GM21515 (cell line): ENCODE measurements at regions not wholly inside any gene's neighbourhood (a gene's known extent, or its start where the extent isn't known, plus 50 kb on each side); places are given as distances from the start of the nearest gene placed in this dataset.

Experiments used
- ATAC-seq: cut with Tn5 transposase; IDR thresholded peaks from one replicate; pipeline ENCODE4 v1.9.1; 2021; ENCODE audit not compliant: unreplicated experiment

GRCh38 chr3:40848421-40848820 lies 323.7 kb downstream of the ZNF621 start:
- ATAC-seq: no peak

DNA sequence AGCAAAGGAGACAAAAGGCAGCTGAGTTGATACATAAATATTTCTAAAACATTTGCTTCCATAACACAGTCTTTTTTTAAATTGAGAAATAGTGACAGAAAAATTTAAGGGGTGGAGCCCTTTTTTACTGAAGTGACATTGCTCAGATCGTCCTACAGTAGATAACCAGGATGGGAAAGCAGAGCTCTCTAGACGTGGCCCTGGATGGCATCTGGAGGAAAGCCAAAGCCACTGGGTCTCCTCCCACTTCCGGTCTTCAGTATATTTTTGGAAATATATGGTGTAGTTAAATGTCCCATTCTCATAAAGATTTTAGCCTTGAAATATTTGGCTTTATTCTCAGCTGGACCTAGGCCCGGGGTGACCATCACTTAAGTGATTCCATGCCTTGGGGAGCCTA lies 326.1 kb downstream of the ZNF621 start:
- no peak for ATAC-seq

DNA sequence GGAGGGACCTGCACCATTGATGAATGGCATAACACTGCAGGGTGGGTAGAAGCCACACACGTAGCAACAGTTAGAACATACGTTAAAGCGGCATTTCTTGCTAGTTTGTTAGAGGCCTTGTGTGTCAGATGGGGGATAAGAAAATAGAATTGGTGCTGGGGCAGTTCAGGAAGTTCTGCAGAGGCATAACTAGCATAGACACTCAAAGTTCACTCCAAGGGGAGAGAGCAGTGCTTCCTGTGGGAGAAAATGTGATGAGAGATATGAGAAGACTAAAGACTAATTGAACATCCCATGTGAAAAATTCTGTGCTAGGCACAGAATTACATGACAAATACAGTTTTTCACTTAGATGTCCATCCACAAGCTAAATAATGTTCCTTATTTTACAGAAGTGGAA lies 327.1 kb downstream of the ZNF621 start:
- ATAC-seq: no peak

DNA sequence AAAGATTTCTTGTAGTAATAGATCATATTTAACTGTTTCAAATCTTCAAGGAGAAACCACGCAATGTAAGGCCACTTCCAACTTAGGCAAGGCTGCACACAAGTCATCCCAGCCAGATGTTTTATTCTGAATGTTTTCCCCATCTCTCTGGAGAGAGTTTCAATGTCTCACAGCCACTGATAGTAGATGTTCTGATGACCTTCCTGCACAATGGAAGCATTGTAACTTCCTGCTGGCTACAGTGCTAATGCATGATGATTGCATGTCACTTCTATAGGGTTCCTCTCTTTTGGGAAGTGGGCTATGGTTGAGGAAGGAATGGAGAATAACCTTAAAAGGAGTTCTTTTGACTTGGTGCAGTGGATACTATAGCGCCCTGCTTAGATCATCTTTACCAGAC lies 328.0 kb downstream of the ZNF621 start:
- ATAC-seq: no peak

DNA sequence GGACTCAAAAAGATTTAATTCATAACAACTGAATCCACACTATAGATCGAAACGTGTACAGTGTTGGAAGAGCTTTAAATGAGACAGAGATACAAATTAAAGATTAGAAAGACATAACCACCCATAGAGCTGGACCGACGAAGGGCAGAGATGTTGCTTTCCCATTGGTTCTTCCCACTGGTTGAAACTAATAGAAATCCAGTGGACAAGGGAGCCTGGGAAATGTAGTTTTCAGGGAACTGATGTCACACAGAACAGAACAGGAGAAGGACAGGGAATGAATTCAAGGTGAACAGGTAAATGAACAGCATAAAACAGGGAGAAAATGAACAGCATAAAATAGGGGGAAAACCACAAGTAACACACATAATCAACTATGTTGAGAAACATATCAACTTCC lies 328.7 kb downstream of the ZNF621 start:
- no peak for ATAC-seq

DNA sequence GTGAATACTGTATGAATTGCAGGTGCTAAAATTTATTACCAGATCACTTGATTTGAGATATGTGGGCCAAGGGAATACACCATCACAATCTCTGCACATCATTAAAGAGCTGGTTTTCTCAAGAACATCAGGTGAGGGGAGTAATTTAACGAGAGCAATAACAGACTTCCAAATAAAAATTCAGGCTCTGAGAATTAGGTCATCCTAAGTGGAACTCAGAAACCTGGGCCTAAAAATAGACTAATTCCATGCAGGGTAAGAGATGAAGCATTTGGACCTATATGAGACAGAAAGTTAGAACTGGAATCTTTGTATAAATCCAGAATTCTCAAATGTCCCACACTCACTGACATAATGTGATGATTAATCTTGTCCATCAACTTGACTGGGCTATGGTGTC lies 331.1 kb downstream of the ZNF621 start:
- ATAC-seq: no peak

DNA sequence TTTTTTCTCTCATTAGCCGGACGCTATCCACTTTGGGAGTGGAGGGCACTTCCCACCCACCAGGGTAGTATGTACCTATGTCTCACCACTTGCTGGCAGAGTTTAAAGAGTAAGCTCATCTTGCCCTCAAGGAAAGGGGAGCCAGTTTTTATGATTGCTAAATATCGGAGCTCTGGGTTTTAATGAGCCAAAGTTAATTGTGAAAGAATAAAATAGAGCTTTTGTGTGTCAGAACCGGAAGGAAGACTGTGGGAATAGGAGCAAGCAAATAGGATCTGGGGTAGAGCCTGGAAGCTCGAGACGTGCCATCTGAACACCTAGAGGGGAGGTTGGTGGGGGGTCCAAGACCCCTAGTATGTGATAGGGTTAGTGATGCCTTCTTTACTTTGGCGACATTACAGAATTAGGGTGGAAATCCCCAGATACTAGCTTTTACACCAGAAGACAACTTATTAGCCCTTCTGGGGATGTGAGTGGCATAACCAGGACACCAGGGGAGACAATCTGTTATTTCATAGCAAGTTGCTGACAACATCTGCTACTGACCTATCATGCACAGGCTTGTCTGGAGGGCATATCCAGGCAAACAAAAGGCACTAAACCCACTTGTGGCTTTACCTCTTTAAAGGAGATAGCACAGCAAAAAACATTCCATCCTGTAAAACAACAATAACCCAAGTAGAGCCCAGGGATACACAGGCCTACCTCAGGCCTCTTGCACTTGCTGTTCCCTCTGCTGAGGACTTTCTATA lies 333.8 kb downstream of the ZNF621 start:
- ATAC-seq: no peak

DNA sequence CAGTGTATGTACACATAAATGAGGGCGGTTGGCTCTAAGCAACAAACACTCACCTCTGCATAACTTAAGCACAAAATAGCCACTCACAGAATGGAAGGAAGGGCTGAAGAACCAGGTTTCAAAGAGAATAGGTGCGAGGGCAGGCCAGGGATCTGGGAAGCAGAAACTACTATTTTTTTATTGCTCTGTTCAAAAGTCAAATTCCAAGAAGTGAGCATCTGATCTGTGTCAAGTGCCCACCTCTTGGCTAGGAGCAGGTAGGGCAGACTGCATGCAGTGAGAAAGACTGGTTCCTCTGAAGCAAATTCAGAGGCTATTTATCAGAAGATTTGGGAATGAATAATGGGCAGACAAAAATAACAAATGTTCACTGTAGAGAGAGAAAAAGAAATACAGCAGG lies 336.4 kb upstream of the CTNNB1 start:
- no peak for ATAC-seq

DNA sequence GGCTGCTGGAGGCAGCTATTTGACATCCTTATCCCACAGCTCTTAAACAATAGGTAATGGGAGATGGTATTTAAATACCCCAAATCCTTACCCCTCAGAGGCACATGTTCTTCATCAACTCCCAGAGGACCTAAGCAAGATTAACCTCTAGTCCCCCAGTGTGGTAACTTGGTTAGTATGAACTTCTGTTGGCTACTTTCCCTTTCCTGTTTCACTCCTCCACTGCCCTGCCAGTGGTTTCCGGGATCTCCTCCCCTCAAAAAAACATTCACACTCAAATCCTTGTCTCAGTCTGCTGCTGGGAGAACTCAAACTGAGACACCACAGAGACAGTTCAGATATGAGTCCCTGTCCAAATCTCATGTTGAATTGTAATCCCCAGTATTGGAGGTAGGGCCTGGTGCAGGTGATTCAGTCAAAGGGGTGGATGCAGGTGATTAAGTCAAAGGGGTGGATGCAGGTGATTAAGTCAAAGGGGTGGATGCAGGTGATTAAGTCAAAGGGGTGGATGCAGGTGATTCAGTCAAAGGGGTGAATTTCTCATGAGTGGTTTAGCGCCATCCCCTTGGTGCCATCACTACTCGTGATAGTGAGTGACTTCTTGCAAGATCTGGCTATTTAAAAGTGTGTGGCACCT lies 335.0 kb upstream of the CTNNB1 start:
- ATAC-seq: no peak

- no peak for ATAC-seq
These were observed 334.4 kb upstream of the CTNNB1 start for GRCh38 chr3:40864915-40865314.

GRCh38 chr3:40867797-40868196 lies 331.5 kb upstream of the CTNNB1 start:
- no peak for ATAC-seq

DNA sequence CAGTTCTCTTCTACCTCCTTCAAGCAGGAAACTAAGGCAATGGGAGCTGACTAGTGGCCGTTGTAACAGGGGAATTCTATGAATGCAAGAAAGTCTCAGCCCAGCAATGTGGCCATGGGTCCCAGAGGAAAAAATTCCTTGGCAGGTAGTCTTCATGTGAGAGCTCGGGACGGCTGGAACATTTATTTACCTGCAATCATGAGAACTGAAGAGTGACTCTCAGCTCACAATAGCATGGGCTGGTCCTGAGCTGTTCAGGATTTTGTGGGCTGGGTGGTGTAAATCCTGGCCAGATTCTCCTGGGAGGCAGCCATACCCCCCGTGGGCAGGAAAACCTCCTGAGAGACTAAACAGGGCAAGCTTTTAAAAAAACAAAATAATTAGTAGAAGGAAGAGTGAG lies 330.3 kb upstream of the CTNNB1 start:
- ATAC-seq: no peak

- ATAC-seq: no peak
These were observed 329.4 kb upstream of the CTNNB1 start for GRCh38 chr3:40869939-40870338.

GRCh38 chr3:40871394-40871793 lies 327.9 kb upstream of the CTNNB1 start:
- no peak for ATAC-seq

DNA sequence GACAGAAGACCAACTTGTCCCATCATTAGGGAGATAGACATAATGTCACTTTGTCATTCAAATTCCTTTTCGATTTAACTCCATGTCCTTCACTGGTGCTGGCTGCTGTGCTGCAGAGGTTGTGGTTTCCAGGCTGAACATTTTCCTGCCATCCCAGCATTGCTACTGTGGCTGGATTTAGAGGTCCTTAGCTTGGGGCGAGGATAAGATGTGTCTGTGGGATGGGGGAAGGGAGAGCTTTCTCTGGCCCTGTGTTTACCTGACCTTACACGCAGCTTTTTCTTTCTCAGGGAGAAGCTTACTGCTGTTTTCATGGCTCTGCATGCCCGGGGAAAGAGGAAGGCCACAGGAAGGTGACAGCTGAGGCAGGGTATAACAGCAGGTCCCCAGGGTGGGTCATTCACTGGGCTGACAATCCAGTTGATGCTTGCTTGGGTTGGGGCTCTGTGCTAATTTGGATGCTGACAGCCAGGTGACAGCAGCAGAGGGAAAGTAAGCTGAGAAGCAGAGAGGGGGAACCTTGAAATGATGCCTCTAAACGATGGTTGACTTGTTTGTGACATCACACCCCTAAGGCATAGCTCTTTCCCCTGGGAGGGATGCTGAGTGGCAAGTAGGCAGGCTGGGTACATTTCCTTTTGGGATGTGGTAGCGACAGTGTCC lies 326.9 kb upstream of the CTNNB1 start:
- no peak for ATAC-seq

DNA sequence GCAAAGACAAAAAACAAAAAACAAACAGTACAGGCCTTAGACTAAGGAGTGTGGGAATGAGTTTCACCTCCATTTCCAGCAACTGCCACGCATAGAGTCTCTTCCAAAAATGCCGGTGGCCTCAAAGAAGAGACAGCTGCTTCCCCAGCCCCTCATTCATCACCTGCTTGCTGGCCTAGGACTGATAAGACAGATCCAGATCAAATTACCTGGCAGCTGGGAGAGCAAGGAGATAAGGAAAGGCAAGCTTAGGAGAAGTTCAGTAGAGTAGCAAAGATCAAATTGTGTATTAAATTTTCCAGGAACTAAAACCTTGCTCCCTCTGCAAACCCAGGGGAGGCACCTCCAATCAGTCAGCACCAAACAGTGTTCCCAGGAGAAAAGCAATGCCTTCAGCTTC lies 325.8 kb upstream of the CTNNB1 start:
- ATAC-seq: no peak

- no peak for ATAC-seq
These were observed 325.2 kb upstream of the CTNNB1 start for GRCh38 chr3:40873934-40874699.

GRCh38 chr3:40875581-40875980 lies 323.7 kb upstream of the CTNNB1 start:
- ATAC-seq: no peak

DNA sequence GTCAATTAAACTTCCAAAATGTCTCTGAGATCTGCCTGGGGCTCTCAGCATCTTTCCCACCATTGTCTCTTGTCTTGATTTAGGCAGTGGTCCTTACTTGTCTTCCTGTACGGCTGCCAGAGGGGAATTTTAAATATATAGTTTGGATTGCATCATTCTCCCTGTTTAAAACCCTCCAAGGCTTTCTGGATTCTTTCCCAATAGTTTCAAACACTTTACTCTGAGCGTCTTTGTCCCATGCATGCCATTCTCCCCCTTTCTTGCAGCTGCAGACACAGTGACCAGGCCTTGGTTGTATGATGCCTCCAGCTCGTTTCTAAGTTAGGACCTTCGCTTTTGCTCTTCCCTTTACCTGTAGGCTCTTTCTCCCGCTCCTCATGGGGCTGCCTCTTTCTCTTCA lies 323.3 kb upstream of the CTNNB1 start:
- ATAC-seq: no peak

- no peak for ATAC-seq
These were observed 322.8 kb upstream of the CTNNB1 start for GRCh38 chr3:40876496-40876895.

GRCh38 chr3:40877631-40878463 lies 321.5 kb upstream of the CTNNB1 start:
- ATAC-seq: no peak
